ENCODE measurements at regions not wholly inside any gene's neighbourhood (a gene's known extent, or its start where the extent isn't known, plus 50 kb on each side); places are given as distances from the start of the nearest gene placed in this dataset.
"Not testable (repeated sequence)": the region's sequence is repeated elsewhere in the genome, so short reads cannot be mapped to it uniquely, and the experiment has no call there.

DNA sequence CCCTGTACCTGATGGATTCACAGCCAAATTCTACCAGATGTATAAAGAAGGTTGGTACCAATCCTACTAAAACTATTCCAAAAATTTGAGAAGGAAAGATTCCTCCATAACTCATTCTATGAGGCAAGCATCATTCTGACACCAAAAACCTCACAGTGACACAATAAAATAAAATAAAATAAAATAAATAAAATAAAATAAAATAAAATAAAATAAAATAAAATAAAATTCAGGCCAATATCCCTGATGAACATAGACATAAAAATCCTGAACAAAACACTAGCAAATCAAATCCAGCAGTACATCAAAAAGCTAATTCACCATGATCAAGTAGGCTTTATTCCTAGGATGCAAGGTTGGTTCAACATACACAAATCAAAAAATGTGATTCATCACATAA is 108.1 kb downstream of the PROX1 start:
- H2AFZ ChIP-seq (ENCODE audit: insufficient read depth, low read length, poor library complexity); H3K4ac ChIP-seq (ENCODE audit: low read depth, low read length); H3K79me2 ChIP-seq (ENCODE audit: control insufficient read depth, insufficient read depth, low read length, poor library complexity); H3K9ac ChIP-seq (ENCODE audit: low read length); H3K14ac ChIP-seq (ENCODE audit: low read length); H3K4me3 ChIP-seq (ENCODE audit: low read depth, low read length); DNase-seq; H3K4me1 ChIP-seq (ENCODE audit: control insufficient read depth in 1 of 2, insufficient read depth in 2 of 2, low read length in 2 of 2); H3K18ac ChIP-seq (ENCODE audit: low read length); H4K91ac ChIP-seq (ENCODE audit: low read depth, low read length); H2AK5ac ChIP-seq (ENCODE audit: low read length); H3K23ac ChIP-seq (ENCODE audit: low read length); H4K12ac ChIP-seq (ENCODE audit: low read depth, low read length); H3K79me1 ChIP-seq (ENCODE audit: low read length); H2BK12ac ChIP-seq (ENCODE audit: low read length); H2BK5ac ChIP-seq (ENCODE audit: low read depth, low read length, poor library complexity); H4K8ac ChIP-seq (ENCODE audit: low read depth, low read length); H3K36me3 ChIP-seq (ENCODE audit: control insufficient read depth in 1 of 2, insufficient read depth in 2 of 2, low read length in 2 of 2); H2BK120ac ChIP-seq (ENCODE audit: insufficient read depth, low read length, poor library complexity); H3K9me3 ChIP-seq (ENCODE audit: insufficient read depth, low read depth, low read length); H3K27ac ChIP-seq (ENCODE audit: low read depth, low read length); H3K27me3 ChIP-seq (ENCODE audit: insufficient read depth, low read length); H3K4me2 ChIP-seq (ENCODE audit: low read length): not testable (repeated sequence)

DNA sequence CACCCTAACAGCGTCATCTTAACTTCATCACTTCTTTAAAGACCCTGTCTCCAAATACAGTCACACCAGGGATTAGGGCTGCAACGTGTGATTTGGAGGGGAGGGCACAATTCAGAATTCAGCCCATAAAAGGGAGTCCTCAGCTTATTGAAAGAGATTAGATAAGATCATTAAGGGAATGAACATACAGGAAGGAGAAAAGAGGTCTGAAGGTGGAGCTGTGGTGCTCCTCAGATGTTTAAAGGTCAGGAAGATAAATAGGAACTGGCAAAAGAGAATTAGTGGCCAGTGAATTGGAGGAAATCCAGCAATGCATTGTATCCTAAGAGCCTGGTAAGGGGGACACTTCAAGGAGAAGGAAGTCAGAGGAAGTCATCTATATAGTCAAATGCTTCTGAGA is 113.5 kb downstream of the PROX1 start:
- no peaks in the 10 kb centered on the region for H3K79me1 ChIP-seq (ENCODE audit: low read length)
- no peak overlapping the region for H3K4me3 ChIP-seq (ENCODE audit: low read depth, low read length)
- H4K12ac ChIP-seq (ENCODE audit: low read depth, low read length): no peak overlapping the region
- DNase-seq: no peak
- H3K23ac ChIP-seq (ENCODE audit: low read length): no peak overlapping the region
- H4K91ac ChIP-seq (ENCODE audit: low read depth, low read length): no peak overlapping the region
- H3K9ac ChIP-seq (ENCODE audit: low read length): no peak overlapping the region
- H3K27ac ChIP-seq (ENCODE audit: low read depth, low read length): no peak overlapping the region
- H3K9me3 ChIP-seq (ENCODE audit: insufficient read depth, low read depth, low read length): peaks cover 4% of the 10 kb centered on the region
- no peak overlapping the region for H4K8ac ChIP-seq (ENCODE audit: low read depth, low read length)
- H3K36me3 ChIP-seq (ENCODE audit: control insufficient read depth in 1 of 2, insufficient read depth in 2 of 2, low read length in 2 of 2): no peaks in the 10 kb centered on the region
- H2AK5ac ChIP-seq (ENCODE audit: low read length): no peak overlapping the region
- no peak overlapping the region for H2AFZ ChIP-seq (ENCODE audit: insufficient read depth, low read length, poor library complexity)
- no peak overlapping the region for H2BK5ac ChIP-seq (ENCODE audit: low read depth, low read length, poor library complexity)
- H3K4ac ChIP-seq (ENCODE audit: low read depth, low read length): no peak overlapping the region
- no peak overlapping the region for H3K14ac ChIP-seq (ENCODE audit: low read length)
- H3K27me3 ChIP-seq (ENCODE audit: insufficient read depth, low read length): no peaks in the 10 kb centered on the region
- no peak overlapping the region for H2BK12ac ChIP-seq (ENCODE audit: low read length)
- no peaks in the 10 kb centered on the region for H3K4me1 ChIP-seq (ENCODE audit: control insufficient read depth in 1 of 2, insufficient read depth in 2 of 2, low read length in 2 of 2)
- no peak overlapping the region for H3K4me2 ChIP-seq (ENCODE audit: low read length)
- H3K79me2 ChIP-seq (ENCODE audit: control insufficient read depth, insufficient read depth, low read length, poor library complexity): no peaks in the 10 kb centered on the region
- WGBS (ENCODE audit: extremely low coverage, insufficient coverage, insufficient read length): no CpG with 5 or more reads among the region's 2 CpGs
- H2BK120ac ChIP-seq (ENCODE audit: insufficient read depth, low read length, poor library complexity): no peak overlapping the region
- H3K18ac ChIP-seq (ENCODE audit: low read length): no peak overlapping the region

- H3K4me3 ChIP-seq (ENCODE audit: low read depth, low read length): no peak overlapping the region
These were observed 114.1 kb downstream of the PROX1 start for GRCh38 chr1:214101828-214102227.

GRCh38 chr1:214102907-214103306 is 115.1 kb downstream of the PROX1 start:
- no CpG with 5 or more reads among the region's 2 CpGs for WGBS (ENCODE audit: extremely low coverage, insufficient coverage, insufficient read length)
- H2BK120ac ChIP-seq (ENCODE audit: insufficient read depth, low read length, poor library complexity): no peak overlapping the region
- H3K4me2 ChIP-seq (ENCODE audit: low read length): no peak overlapping the region
- no peak overlapping the region for H4K12ac ChIP-seq (ENCODE audit: low read depth, low read length)
- H4K8ac ChIP-seq (ENCODE audit: low read depth, low read length): no peak overlapping the region
- H3K4me1 ChIP-seq (ENCODE audit: control insufficient read depth in 1 of 2, insufficient read depth in 2 of 2, low read length in 2 of 2): peaks cover 2 to 4% of the 10 kb centered on the region in 2 experiments
- no peak overlapping the region for H2AK5ac ChIP-seq (ENCODE audit: low read length)
- H3K18ac ChIP-seq (ENCODE audit: low read length): no peak overlapping the region
- no peak overlapping the region for H3K4me3 ChIP-seq (ENCODE audit: low read depth, low read length)
- H3K9ac ChIP-seq (ENCODE audit: low read length): no peak overlapping the region
- H3K23ac ChIP-seq (ENCODE audit: low read length): no peak overlapping the region
- peaks cover 4% of the 10 kb centered on the region for H3K9me3 ChIP-seq (ENCODE audit: insufficient read depth, low read depth, low read length)
- H2BK5ac ChIP-seq (ENCODE audit: low read depth, low read length, poor library complexity): no peak overlapping the region
- no peak overlapping the region for H4K91ac ChIP-seq (ENCODE audit: low read depth, low read length)
- no peaks in the 10 kb centered on the region for H3K36me3 ChIP-seq (ENCODE audit: control insufficient read depth in 1 of 2, insufficient read depth in 2 of 2, low read length in 2 of 2)
- H2AFZ ChIP-seq (ENCODE audit: insufficient read depth, low read length, poor library complexity): no peak overlapping the region
- DNase-seq: no peak
- no peaks in the 10 kb centered on the region for H3K27me3 ChIP-seq (ENCODE audit: insufficient read depth, low read length)
- no peak overlapping the region for H2BK12ac ChIP-seq (ENCODE audit: low read length)
- no peaks in the 10 kb centered on the region for H3K79me1 ChIP-seq (ENCODE audit: low read length)
- no peak overlapping the region for H3K4ac ChIP-seq (ENCODE audit: low read depth, low read length)
- no peak overlapping the region for H3K14ac ChIP-seq (ENCODE audit: low read length)
- H3K79me2 ChIP-seq (ENCODE audit: control insufficient read depth, insufficient read depth, low read length, poor library complexity): no peaks in the 10 kb centered on the region
- no peak overlapping the region for H3K27ac ChIP-seq (ENCODE audit: low read depth, low read length)

More at GRCh38 chr1:214101828-214102227, 114.1 kb downstream of the PROX1 start:
- Histone ChIP-seq H3K23ac (ENCODE audit: low read length) (no peak overlapping the region), H3K4ac (ENCODE audit: low read depth, low read length) (no peak overlapping the region), H2BK5ac (ENCODE audit: low read depth, low read length, poor library complexity) (no peak overlapping the region), H3K9me3 (ENCODE audit: insufficient read depth, low read depth, low read length) (peaks cover 4% of the 10 kb centered on the region), H2BK12ac (ENCODE audit: low read length) (no peak overlapping the region), H3K27ac (ENCODE audit: low read depth, low read length) (no peak overlapping the region), H4K8ac (ENCODE audit: low read depth, low read length) (no peak overlapping the region), H4K12ac (ENCODE audit: low read depth, low read length) (no peak overlapping the region), H3K9ac (ENCODE audit: low read length) (no peak overlapping the region), H2AFZ (ENCODE audit: insufficient read depth, low read length, poor library complexity) (no peak overlapping the region), H2BK120ac (ENCODE audit: insufficient read depth, low read length, poor library complexity) (no peak overlapping the region), H3K79me1 (ENCODE audit: low read length) (no peaks in the 10 kb centered on the region), H3K4me1 (ENCODE audit: control insufficient read depth in 1 of 2, insufficient read depth in 2 of 2, low read length in 2 of 2) (no peaks in the 10 kb centered on the region), H3K79me2 (ENCODE audit: control insufficient read depth, insufficient read depth, low read length, poor library complexity) (no peaks in the 10 kb centered on the region), H3K18ac (ENCODE audit: low read length) (no peak overlapping the region), H4K91ac (ENCODE audit: low read depth, low read length) (no peak overlapping the region), H3K36me3 (ENCODE audit: control insufficient read depth in 1 of 2, insufficient read depth in 2 of 2, low read length in 2 of 2) (no peaks in the 10 kb centered on the region), H2AK5ac (ENCODE audit: low read length) (no peak overlapping the region), H3K27me3 (ENCODE audit: insufficient read depth, low read length) (no peaks in the 10 kb centered on the region), H3K14ac (ENCODE audit: low read length) (no peak overlapping the region), H3K4me2 (ENCODE audit: low read length) (no peak overlapping the region)
- DNase-seq: no peak
- no CpG with 5 or more reads among the region's 3 CpGs for WGBS (ENCODE audit: extremely low coverage, insufficient coverage, insufficient read length)

All from trophoblast cell (in vitro differentiated cells and primary cell).